ENCODE measurements at regions not wholly inside any gene's neighbourhood (a gene's known extent, or its start where the extent isn't known, plus 50 kb on each side); places are given as distances from the start of the nearest gene placed in this dataset.

DNA sequence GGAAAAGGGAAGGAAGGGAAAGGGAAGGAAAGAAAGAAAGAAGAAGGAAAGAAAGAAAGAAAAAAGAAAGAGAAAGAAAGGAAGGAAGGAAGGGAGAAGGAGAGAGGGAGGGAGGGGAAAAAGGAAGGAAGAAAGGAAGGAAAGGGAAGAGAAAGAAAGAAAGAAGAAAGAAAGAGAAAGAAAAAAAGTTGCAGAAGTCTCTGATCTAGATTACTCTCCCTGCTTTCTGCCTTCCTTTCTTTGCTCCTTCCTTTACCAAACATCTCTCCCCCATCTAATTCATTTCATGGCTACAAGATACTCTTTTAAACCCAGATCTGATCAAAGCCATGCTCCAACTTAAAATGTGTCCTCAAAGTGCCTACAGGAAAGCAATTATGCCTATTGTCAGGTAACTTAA, 148.6 kb downstream of the KIT start:
- Mint-ChIP-seq H3K4me1 (peaks cover 6% of the 10 kb centered on the region), H3K4me3 (no peak overlapping the region), H3K27ac (no peak overlapping the region), H3K36me3 (no peaks in the 10 kb centered on the region), H3K9me3 (peaks cover 5 to 26% (median 15%) of the 10 kb centered on the region in 7 donors), H3K27me3 (ENCODE audit: low read depth in 3 of 3) (no peaks in the 10 kb centered on the region)
- no peak for DNase-seq
- Histone ChIP-seq H2AFZ (ENCODE audit: insufficient read depth, low read depth, low read length, poor library complexity, severe bottlenecking) (no peak overlapping the region), H3K4me1 (ENCODE audit: control insufficient read depth in 1 of 2, insufficient read depth in 2 of 2, low read length in 2 of 2) (no peaks in the 10 kb centered on the region), H3K9ac (ENCODE audit: insufficient read depth, low read length, poor library complexity, severe bottlenecking) (no peak overlapping the region), H3K4me3 (replicated peaks in 1 of 3; ENCODE audit: low read depth in 2 of 3, low read length in 3 of 3) (no peak overlapping the region), H4K20me1 (ENCODE audit: insufficient read depth, low read length) (no peaks in the 10 kb centered on the region), H3K27me3 (ENCODE audit: control insufficient read depth in 2 of 2, insufficient read depth in 2 of 2, low read length in 2 of 2) (no peaks in the 10 kb centered on the region), H3K36me3 (replicated peaks in 1 of 2; ENCODE audit: control insufficient read depth in 1 of 2, insufficient read depth in 2 of 2, low read length in 2 of 2) (no peaks in the 10 kb centered on the region), H3K79me2 (ENCODE audit: insufficient read depth, low read length) (no peaks in the 10 kb centered on the region), H3K9me3 (replicated peaks in 1 of 2; ENCODE audit: control insufficient read depth in 1 of 2, insufficient read depth in 1 of 2, low read length in 2 of 2) (peaks cover 6 to 10% of the 10 kb centered on the region in 2 donors), H3K27ac (ENCODE audit: low read depth in 1 of 2, low read length in 2 of 2) (no peak overlapping the region), H3K4me2 (replicated peaks; ENCODE audit: extremely low read depth, low read length, poor library complexity, severe bottlenecking) (no peak overlapping the region)
- intact Hi-C loops (cut with micrococcal nuclease) = no loop called here
- TF ChIP-seq, protein P1, sequence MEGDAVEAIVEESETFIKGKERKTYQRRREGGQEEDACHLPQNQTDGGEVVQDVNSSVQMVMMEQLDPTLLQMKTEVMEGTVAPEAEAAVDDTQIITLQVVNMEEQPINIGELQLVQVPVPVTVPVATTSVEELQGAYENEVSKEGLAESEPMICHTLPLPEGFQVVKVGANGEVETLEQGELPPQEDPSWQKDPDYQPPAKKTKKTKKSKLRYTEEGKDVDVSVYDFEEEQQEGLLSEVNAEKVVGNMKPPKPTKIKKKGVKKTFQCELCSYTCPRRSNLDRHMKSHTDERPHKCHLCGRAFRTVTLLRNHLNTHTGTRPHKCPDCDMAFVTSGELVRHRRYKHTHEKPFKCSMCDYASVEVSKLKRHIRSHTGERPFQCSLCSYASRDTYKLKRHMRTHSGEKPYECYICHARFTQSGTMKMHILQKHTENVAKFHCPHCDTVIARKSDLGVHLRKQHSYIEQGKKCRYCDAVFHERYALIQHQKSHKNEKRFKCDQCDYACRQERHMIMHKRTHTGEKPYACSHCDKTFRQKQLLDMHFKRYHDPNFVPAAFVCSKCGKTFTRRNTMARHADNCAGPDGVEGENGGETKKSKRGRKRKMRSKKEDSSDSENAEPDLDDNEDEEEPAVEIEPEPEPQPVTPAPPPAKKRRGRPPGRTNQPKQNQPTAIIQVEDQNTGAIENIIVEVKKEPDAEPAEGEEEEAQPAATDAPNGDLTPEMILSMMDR (IDR thresholded peaks at IDR 0.05) = no peak

DNA sequence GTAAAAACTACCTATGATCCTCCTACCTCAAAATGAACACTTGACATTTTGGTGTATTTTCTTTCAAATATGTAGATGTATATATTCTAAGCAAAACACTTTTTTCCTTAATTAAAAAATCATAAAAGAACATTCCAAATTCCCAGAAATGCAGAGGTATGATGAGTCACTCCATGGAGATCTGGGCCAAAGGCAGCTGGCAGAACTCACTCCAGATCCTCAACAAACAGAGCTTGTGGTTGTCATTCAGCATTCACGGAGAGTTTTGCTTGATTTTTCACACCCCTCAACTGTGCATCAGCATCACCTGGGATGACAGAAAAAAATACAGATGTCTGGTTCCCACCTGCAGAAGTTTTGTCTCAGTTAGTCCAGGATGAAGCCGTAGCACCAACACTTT, 144.6 kb downstream of the KIT start:
- no peak overlapping the region for H3K4me2 ChIP-seq (replicated peaks; ENCODE audit: extremely low read depth, low read length, poor library complexity, severe bottlenecking)
- H3K36me3 Mint-ChIP-seq = no peaks in the 10 kb centered on the region
- intact Hi-C loops (cut with micrococcal nuclease) = no loop called here
- no peaks in the 10 kb centered on the region for H3K79me2 ChIP-seq (ENCODE audit: insufficient read depth, low read length)
- no peak for DNase-seq
- no peak overlapping the region for H3K4me3 ChIP-seq (replicated peaks in 1 of 3; ENCODE audit: low read depth in 2 of 3, low read length in 3 of 3)
- no peaks in the 10 kb centered on the region for H3K27me3 Mint-ChIP-seq (ENCODE audit: low read depth in 3 of 3)
- no peaks in the 10 kb centered on the region for H3K36me3 ChIP-seq (replicated peaks in 1 of 2; ENCODE audit: control insufficient read depth in 1 of 2, insufficient read depth in 2 of 2, low read length in 2 of 2)
- H3K4me1 Mint-ChIP-seq = peaks cover 6% of the 10 kb centered on the region
- H3K9ac ChIP-seq (ENCODE audit: insufficient read depth, low read length, poor library complexity, severe bottlenecking) = no peak overlapping the region
- WGBS (ENCODE audit: insufficient coverage) = 88% methylated on average over 1 of the region's 2 CpGs
- peaks cover 4 to 5% of the 10 kb centered on the region in 2 donors for H3K9me3 ChIP-seq (replicated peaks in 1 of 2; ENCODE audit: control insufficient read depth in 1 of 2, insufficient read depth in 1 of 2, low read length in 2 of 2)
- no peaks in the 10 kb centered on the region for H3K4me1 ChIP-seq (ENCODE audit: control insufficient read depth in 1 of 2, insufficient read depth in 2 of 2, low read length in 2 of 2)
- peaks cover 7 to 28% (median 20%) of the 10 kb centered on the region in 7 donors for H3K9me3 Mint-ChIP-seq
- H3K27me3 ChIP-seq (ENCODE audit: control insufficient read depth in 2 of 2, insufficient read depth in 2 of 2, low read length in 2 of 2) = no peaks in the 10 kb centered on the region
- no peak overlapping the region for H3K27ac Mint-ChIP-seq
- H2AFZ ChIP-seq (ENCODE audit: insufficient read depth, low read depth, low read length, poor library complexity, severe bottlenecking) = no peak overlapping the region
- no peaks in the 10 kb centered on the region for H4K20me1 ChIP-seq (ENCODE audit: insufficient read depth, low read length)
- TF ChIP-seq, protein P1 (IDR thresholded peaks at IDR 0.05) = no peak
- no peak overlapping the region for H3K27ac ChIP-seq (ENCODE audit: low read depth in 1 of 2, low read length in 2 of 2)
- no peak overlapping the region for H3K4me3 Mint-ChIP-seq

Measured in CD14-positive monocyte (primary cell).